ENCODE measurements at regions not wholly inside any gene's neighbourhood (a gene's known extent, or its start where the extent isn't known, plus 50 kb on each side); places are given as distances from the start of the nearest gene placed in this dataset.
A peak's percentile ranks its signal among the peaks of the same experiment; 100 is the strongest.

- TF ChIP-seq, protein P1, sequence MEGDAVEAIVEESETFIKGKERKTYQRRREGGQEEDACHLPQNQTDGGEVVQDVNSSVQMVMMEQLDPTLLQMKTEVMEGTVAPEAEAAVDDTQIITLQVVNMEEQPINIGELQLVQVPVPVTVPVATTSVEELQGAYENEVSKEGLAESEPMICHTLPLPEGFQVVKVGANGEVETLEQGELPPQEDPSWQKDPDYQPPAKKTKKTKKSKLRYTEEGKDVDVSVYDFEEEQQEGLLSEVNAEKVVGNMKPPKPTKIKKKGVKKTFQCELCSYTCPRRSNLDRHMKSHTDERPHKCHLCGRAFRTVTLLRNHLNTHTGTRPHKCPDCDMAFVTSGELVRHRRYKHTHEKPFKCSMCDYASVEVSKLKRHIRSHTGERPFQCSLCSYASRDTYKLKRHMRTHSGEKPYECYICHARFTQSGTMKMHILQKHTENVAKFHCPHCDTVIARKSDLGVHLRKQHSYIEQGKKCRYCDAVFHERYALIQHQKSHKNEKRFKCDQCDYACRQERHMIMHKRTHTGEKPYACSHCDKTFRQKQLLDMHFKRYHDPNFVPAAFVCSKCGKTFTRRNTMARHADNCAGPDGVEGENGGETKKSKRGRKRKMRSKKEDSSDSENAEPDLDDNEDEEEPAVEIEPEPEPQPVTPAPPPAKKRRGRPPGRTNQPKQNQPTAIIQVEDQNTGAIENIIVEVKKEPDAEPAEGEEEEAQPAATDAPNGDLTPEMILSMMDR (IDR thresholded peaks at IDR 0.05; ENCODE audit: poor library complexity, severe bottlenecking) = peak; percentile 91
- TF ChIP-seq POLR2AphosphoS5 (IDR thresholded peaks at IDR 0.05) (no peak), EZH2 (IDR thresholded peaks at IDR 0.05; ENCODE audit: borderline replicate concordance, insufficient read depth, low read length, poor library complexity, severe bottlenecking) (no peak), RAD21 (conservative IDR thresholded peaks at IDR 0.05) (peak; percentile 80), REST (IDR thresholded peaks at IDR 0.05; ENCODE audit: borderline replicate concordance) (no peak), EP300 (conservative IDR thresholded peaks at IDR 0.05; ENCODE audit: poor library complexity, severe bottlenecking) (no peak), SMC3 (conservative IDR thresholded peaks at IDR 0.05; ENCODE audit: poor library complexity) (peak; percentile 88), MXI1 (conservative IDR thresholded peaks at IDR 0.05; ENCODE audit: poor library complexity, severe bottlenecking) (no peak), TAF1 (IDR thresholded peaks at IDR 0.05; ENCODE audit: low read depth) (no peak)
Measured at GRCh38 chr18:34122724-34123334, 101.9 kb downstream of the NOL4 start.

Data from neural cell (in vitro differentiated cells).